HepG2 (cell line): ENCODE measurements at regions not wholly inside any gene's neighbourhood (a gene's known extent, or its start where the extent isn't known, plus 50 kb on each side); places are given as distances from the start of the nearest gene placed in this dataset.

ENCODE experiments used
- ATAC-seq: fragments of 200-7000 bp; cut with Tn5 transposase; 3 replicates; pipeline ENCODE4 v1.9.1; 2020; ENCODE audit warnings: mild to moderate bottlenecking, moderate library complexity
- BruUV-seq: library from RNA; stranded (reverse); fragments of 400-500 nt; replicated peaks from 2 replicates; lab custom pipeline; 2021; lab: Mats Ljungman, UMichigan
- CTCF ChIA-PET: fragments of 300-600 bp; formaldehyde crosslinking; extraction: SDS; loops from one replicate; lab custom pipeline; 2021; ENCODE audit warnings: low total read pairs, inconsistent platforms, low intra/inter-chr PET ratio; lab: Yijun Ruan, JAX
- POLR2A ChIA-PET: fragments of 350-600 bp; sonication (Branson Sonifier 250); formaldehyde crosslinking; loops from one replicate; lab custom pipeline; 2020; ENCODE audit warnings: antibody characterized with exemption, inconsistent platforms; lab: Yijun Ruan, JAX
- DNase-seq: peaks from one replicate; pipeline ENCODE4 v3.0.0-alpha.2; 2015; ENCODE audit warnings: low spot score
- FAIRE-seq: peaks from 3 replicates; lab custom pipeline; 2011; peaks lifted over from hg19 to GRCh38; lab: Jason Lieb, UNC
- H2AFZ ChIP-seq: one replicate; pipeline ENCODE4 v1.6.1; 2011; ENCODE audit warnings: low read length, inconsistent platforms
- H3K27ac ChIP-seq: fragments of 300-600 bp; 3 replicates; pipeline ENCODE4 v1.8.0; 2011; ENCODE audit warnings: mixed run types, mild to moderate bottlenecking, mixed read lengths, low read length, inconsistent platforms; ENCODE audit not compliant: insufficient read depth; ENCODE audit errors: extremely low read length
- H3K27me3 ChIP-seq, 2 experiments: fragments of 200-600 bp in 1 of 2; 2 replicates in 1 of 2; 3 replicates in 1 of 2; pipeline versions ENCODE4 v1.6.0 to v1.8.0; 2011; ENCODE audit warnings: low read length in 2 of 2, mild to moderate bottlenecking in 2 of 2, moderate library complexity in 2 of 2, inconsistent platforms in 1 of 2; ENCODE audit not compliant: insufficient read depth in 2 of 2, control insufficient read depth in 1 of 2
- H3K36me3 ChIP-seq, 2 experiments: fragments of 200-600 bp in 1 of 2; replicated peaks in 1 of 2; 2 replicates in 1 of 2; 3 replicates in 1 of 2; pipeline versions ENCODE4 v1.5.1 to v1.8.0; 2011; ENCODE audit warnings: low read length in 2 of 2, inconsistent platforms in 1 of 2; ENCODE audit not compliant: insufficient read depth in 2 of 2, control insufficient read depth in 1 of 2
- H3K4me1 ChIP-seq: 2 replicates; pipeline ENCODE4 v1.5.1; 2012; ENCODE audit warnings: low read length, inconsistent platforms; ENCODE audit not compliant: insufficient read depth
- H3K4me2 ChIP-seq: 2 replicates; pipeline ENCODE4 v1.6.0; 2011; ENCODE audit warnings: low read depth, low read length, inconsistent platforms
- H3K4me3 ChIP-seq, 3 experiments: fragments of 200-600 bp in 1 of 3; sonication (generic), shearing (Covaris generic) in 1 of 3; replicated peaks in 1 of 3; 2 replicates each; pipeline ENCODE4 v1.5.1; 2011 to 2016; ENCODE audit warnings: low read length in 3 of 3, inconsistent platforms in 2 of 3, low read depth in 2 of 3, mild to moderate bottlenecking in 2 of 3, control low read depth in 1 of 3, mixed read lengths in 1 of 3; ENCODE audit not compliant: insufficient read depth in 1 of 3
- H3K79me2 ChIP-seq: one replicate; pipeline ENCODE4 v1.6.1; 2011; ENCODE audit warnings: low read length, inconsistent platforms; ENCODE audit not compliant: insufficient read depth
- H3K9ac ChIP-seq: 2 replicates; pipeline ENCODE4 v1.6.0; 2011; ENCODE audit warnings: mild to moderate bottlenecking, low read depth, low read length, inconsistent platforms; ENCODE audit not compliant: insufficient read depth
- H3K9me3 ChIP-seq: 2 replicates; pipeline ENCODE4 v1.5.1; 2012; ENCODE audit warnings: mild to moderate bottlenecking, low read length
- H4K20me1 ChIP-seq: 2 replicates; pipeline ENCODE4 v1.6.0; 2011; ENCODE audit warnings: inconsistent platforms, mild to moderate bottlenecking, low read length, moderate library complexity; ENCODE audit not compliant: insufficient read depth
- ASH2L ChIP-seq: fragments of 300-600, 200-600 bp; sonication (generic); IDR thresholded peaks from 2 replicates; pipeline ENCODE4 v1.7.0; 2017; ENCODE audit warnings: low read depth, mild to moderate bottlenecking, moderate library complexity, mixed read lengths, low read length; ENCODE audit not compliant: insufficient read length
- FIP1L1 ChIP-seq: fragments of 200-400 bp; formaldehyde crosslinking; IDR thresholded peaks from 2 replicates; pipeline ENCODE4 v1.6.1; 2018; ENCODE audit warnings: low read depth, mild to moderate bottlenecking, low read length, moderate library complexity, borderline replicate concordance; ENCODE audit not compliant: insufficient read depth
- HES4 ChIP-seq: sonication (generic); formaldehyde crosslinking; IDR thresholded peaks from 2 replicates; pipeline ENCODE4 v1.9.0; 2021; ENCODE audit warnings: mild to moderate bottlenecking, missing genetic modification reagents, borderline replicate concordance
- NFKBIZ ChIP-seq: IDR thresholded peaks from 2 replicates; pipeline ENCODE4 v1.6.1; 2018; ENCODE audit warnings: missing genetic modification reagents, missing compliant biosample characterization
- NR2F6 ChIP-seq, 2 experiments: IDR thresholded peaks; 2 replicates each; pipeline ENCODE4 v1.6.1; 2016; ENCODE audit warnings: antibody characterized with exemption in 1 of 2, mild to moderate bottlenecking in 1 of 2
- PRMT3 ChIP-seq: sonication (generic); formaldehyde crosslinking; IDR thresholded peaks from 2 replicates; pipeline ENCODE4 v1.8.1; 2022; ENCODE audit warnings: low read depth, mild to moderate bottlenecking, moderate library complexity, missing genetic modification reagents, borderline replicate concordance
- RAD51 ChIP-seq: fragments of 450-650 bp; IDR thresholded peaks from 2 replicates; pipeline ENCODE4 v1.6.1; 2016; ENCODE audit warnings: borderline replicate concordance
- SIN3A ChIP-seq: IDR thresholded peaks from 2 replicates; pipeline ENCODE4 v1.6.1; 2011; ENCODE audit warnings: low read depth, mild to moderate bottlenecking, control low read depth, low read length, borderline replicate concordance
- ZNF230 ChIP-seq: sonication (generic); formaldehyde crosslinking; IDR thresholded peaks from 2 replicates; pipeline ENCODE4 v1.4.0; 2020; ENCODE audit warnings: mild to moderate bottlenecking, missing genetic modification reagents
- ZNF263 ChIP-seq: sonication (generic); formaldehyde crosslinking; IDR thresholded peaks from 2 replicates; pipeline ENCODE4 v1.4.0; 2020; ENCODE audit warnings: missing genetic modification reagents
- ZNF33A ChIP-seq: sonication (generic); formaldehyde crosslinking; IDR thresholded peaks from 2 replicates; pipeline ENCODE4 v1.5.1; 2020; ENCODE audit warnings: missing genetic modification reagents, mild to moderate bottlenecking, moderate library complexity, borderline replicate concordance
- ZNF430 ChIP-seq: sonication (generic); formaldehyde crosslinking; IDR thresholded peaks from 2 replicates; pipeline ENCODE4 v1.9.0; 2021; ENCODE audit warnings: mild to moderate bottlenecking, missing genetic modification reagents
- ZNF44 ChIP-seq: sonication (generic); formaldehyde crosslinking; IDR thresholded peaks from 2 replicates; pipeline ENCODE4 v1.5.1; 2020; ENCODE audit warnings: mild to moderate bottlenecking, missing genetic modification reagents
- ZNF672 ChIP-seq: sonication (generic); formaldehyde crosslinking; IDR thresholded peaks from 2 replicates; pipeline ENCODE4 v1.8.1; 2022; ENCODE audit warnings: missing genetic modification reagents
- WGBS: methylation state at CpG from one replicate; pipeline ENCODE4 v1.1.6; 2017; ENCODE audit warnings: low lambda C conversion rate; 5-methylcytosine and 5-hydroxymethylcytosine counted together
- in situ Hi-C: cut with HindIII; loops from 2 replicates; pipeline ENCODE4 v1.10.0; 2017; ENCODE audit warnings: low pct_unique_long_range_greater_than_20kb; ENCODE audit not compliant: extremely low pct_ligation_motif_present
- intact Hi-C: fragments of 100-400 bp; cut with micrococcal nuclease; formaldehyde crosslinking; loops from one replicate; pipeline ENCODE4 v1.10.0; 2022; ENCODE audit not compliant: unreplicated experiment
- TF ChIP-seq, protein P1 (sequence below): sonication (generic); formaldehyde crosslinking; IDR thresholded peaks from 2 replicates; pipeline ENCODE4 v1.4.0; 2020; ENCODE audit warnings: missing genetic modification reagents
- TF ChIP-seq, protein P2 (sequence below): sonication (generic); formaldehyde crosslinking; IDR thresholded peaks from 2 replicates; pipeline ENCODE4 v1.8.1; 2023; ENCODE audit warnings: mild to moderate bottlenecking, missing genetic modification reagents
- TF ChIP-seq, protein P3 (sequence below): sonication (generic); formaldehyde crosslinking; IDR thresholded peaks from 2 replicates; pipeline ENCODE4 v1.8.0; 2022; ENCODE audit warnings: mild to moderate bottlenecking, missing genetic modification reagents, moderate library complexity
- TF ChIP-seq, protein P4 (sequence below): sonication (generic); formaldehyde crosslinking; IDR thresholded peaks from 2 replicates; pipeline ENCODE4 v1.5.0; 2020; ENCODE audit warnings: missing genetic modification reagents, mild to moderate bottlenecking, borderline replicate concordance
- TF ChIP-seq, protein P5 (sequence below): sonication (generic); formaldehyde crosslinking; IDR thresholded peaks from 2 replicates; pipeline ENCODE4 v1.5.0; 2020; ENCODE audit warnings: mild to moderate bottlenecking, missing genetic modification reagents

DNA sequence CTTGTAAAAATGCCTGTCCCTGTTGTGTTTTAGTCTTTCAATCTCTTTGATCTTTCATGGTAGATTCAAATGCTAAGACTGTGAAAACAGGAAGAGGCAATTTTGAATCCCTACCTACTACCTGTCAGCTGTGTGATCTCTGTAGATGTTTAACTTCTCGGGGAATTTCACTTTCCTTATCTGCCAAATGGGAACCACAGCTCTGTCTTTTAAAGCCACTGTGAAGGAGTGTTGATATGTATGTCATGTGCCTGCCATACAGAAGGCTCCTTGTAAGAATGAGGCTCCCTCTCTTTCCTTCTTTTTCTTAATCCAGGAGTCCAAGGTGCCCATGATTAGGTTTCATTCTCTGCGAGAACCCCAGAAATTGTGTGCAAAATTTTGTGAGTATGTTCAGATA lies 139.6 kb upstream of the ADAMTS9 start:
- 4% methylated on average over 2 of the region's 2 CpGs for WGBS
- Histone ChIP-seq H3K9me3 (no peaks in the 10 kb centered on the region), H3K4me1 (no peaks in the 10 kb centered on the region), H3K27me3 (no peaks in the 10 kb centered on the region), H3K4me2 (no peak overlapping the region), H3K36me3 (no peaks in the 10 kb centered on the region), H3K79me2 (no peaks in the 10 kb centered on the region), H3K4me3 (no peak overlapping the region), H2AFZ (no peak overlapping the region), H3K9ac (no peak overlapping the region), H4K20me1 (no peaks in the 10 kb centered on the region), H3K27ac (no peak overlapping the region)
- DNase-seq (no peak), ATAC-seq (no peak), FAIRE-seq (no peak)
- intact Hi-C loops (no loop called here), in situ Hi-C loops (no loop called here)
- POLR2A ChIA-PET = no interaction called here
- BruUV-seq = no TSS peak
- CTCF ChIA-PET = no interaction called here
- TF ChIP-seq ZNF263 = no peak
- no peak for TF ChIP-seq ZNF230
- TF ChIP-seq ASH2L = no peak
- no peak for TF ChIP-seq ZNF33A (CRISPR knock-in tag)
- TF ChIP-seq, protein P1, sequence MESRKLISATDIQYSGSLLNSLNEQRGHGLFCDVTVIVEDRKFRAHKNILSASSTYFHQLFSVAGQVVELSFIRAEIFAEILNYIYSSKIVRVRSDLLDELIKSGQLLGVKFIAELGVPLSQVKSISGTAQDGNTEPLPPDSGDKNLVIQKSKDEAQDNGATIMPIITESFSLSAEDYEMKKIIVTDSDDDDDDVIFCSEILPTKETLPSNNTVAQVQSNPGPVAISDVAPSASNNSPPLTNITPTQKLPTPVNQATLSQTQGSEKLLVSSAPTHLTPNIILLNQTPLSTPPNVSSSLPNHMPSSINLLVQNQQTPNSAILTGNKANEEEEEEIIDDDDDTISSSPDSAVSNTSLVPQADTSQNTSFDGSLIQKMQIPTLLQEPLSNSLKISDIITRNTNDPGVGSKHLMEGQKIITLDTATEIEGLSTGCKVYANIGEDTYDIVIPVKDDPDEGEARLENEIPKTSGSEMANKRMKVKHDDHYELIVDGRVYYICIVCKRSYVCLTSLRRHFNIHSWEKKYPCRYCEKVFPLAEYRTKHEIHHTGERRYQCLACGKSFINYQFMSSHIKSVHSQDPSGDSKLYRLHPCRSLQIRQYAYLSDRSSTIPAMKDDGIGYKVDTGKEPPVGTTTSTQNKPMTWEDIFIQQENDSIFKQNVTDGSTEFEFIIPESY (CRISPR knock-in tag) = no peak
- TF ChIP-seq PRMT3 (CRISPR knock-in tag) = no peak
- TF ChIP-seq FIP1L1 = no peak
- no peak for TF ChIP-seq ZNF44 (CRISPR knock-in tag)
- no peak for TF ChIP-seq ZNF672
- no peak for TF ChIP-seq SIN3A
- TF ChIP-seq ZNF430 (CRISPR knock-in tag) = no peak
- TF ChIP-seq, protein P2, sequence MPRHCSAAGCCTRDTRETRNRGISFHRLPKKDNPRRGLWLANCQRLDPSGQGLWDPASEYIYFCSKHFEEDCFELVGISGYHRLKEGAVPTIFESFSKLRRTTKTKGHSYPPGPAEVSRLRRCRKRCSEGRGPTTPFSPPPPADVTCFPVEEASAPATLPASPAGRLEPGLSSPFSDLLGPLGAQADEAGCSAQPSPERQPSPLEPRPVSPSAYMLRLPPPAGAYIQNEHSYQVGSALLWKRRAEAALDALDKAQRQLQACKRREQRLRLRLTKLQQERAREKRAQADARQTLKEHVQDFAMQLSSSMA (CRISPR knock-in tag) = no peak
- TF ChIP-seq, protein P3, sequence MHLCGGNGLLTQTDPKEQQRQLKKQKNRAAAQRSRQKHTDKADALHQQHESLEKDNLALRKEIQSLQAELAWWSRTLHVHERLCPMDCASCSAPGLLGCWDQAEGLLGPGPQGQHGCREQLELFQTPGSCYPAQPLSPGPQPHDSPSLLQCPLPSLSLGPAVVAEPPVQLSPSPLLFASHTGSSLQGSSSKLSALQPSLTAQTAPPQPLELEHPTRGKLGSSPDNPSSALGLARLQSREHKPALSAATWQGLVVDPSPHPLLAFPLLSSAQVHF (CRISPR knock-in tag) = no peak
- TF ChIP-seq NFKBIZ = no peak
- no peak for TF ChIP-seq HES4 (CRISPR knock-in tag)
- TF ChIP-seq, protein P4, sequence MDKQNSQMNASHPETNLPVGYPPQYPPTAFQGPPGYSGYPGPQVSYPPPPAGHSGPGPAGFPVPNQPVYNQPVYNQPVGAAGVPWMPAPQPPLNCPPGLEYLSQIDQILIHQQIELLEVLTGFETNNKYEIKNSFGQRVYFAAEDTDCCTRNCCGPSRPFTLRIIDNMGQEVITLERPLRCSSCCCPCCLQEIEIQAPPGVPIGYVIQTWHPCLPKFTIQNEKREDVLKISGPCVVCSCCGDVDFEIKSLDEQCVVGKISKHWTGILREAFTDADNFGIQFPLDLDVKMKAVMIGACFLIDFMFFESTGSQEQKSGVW (CRISPR knock-in tag) = no peak
- TF ChIP-seq, protein P5, sequence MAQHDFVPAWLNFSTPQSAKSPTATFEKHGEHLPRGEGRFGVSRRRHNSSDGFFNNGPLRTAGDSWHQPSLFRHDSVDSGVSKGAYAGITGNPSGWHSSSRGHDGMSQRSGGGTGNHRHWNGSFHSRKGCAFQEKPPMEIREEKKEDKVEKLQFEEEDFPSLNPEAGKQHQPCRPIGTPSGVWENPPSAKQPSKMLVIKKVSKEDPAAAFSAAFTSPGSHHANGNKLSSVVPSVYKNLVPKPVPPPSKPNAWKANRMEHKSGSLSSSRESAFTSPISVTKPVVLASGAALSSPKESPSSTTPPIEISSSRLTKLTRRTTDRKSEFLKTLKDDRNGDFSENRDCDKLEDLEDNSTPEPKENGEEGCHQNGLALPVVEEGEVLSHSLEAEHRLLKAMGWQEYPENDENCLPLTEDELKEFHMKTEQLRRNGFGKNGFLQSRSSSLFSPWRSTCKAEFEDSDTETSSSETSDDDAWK = no peak
- no peak for TF ChIP-seq RAD51
- no peak for TF ChIP-seq NR2F6 (IDR thresholded peaks at IDR 0.05)
- no peak for TF ChIP-seq NR2F6 (CRISPR knock-in tag; IDR thresholded peaks at IDR 0.05)
